Pancreas (tissue), 10 donors: ENCODE measurements at regions not wholly inside any gene's neighbourhood (a gene's known extent, or its start where the extent isn't known, plus 50 kb on each side); places are given as distances from the start of the nearest gene placed in this dataset.

Experiments used
- ATAC-seq, 4 donors: fragments of 200-7000 bp; cut with Tn5 transposase; one replicate each; pipeline versions ENCODE4 v1.8.0 to v1.9.1; 2020; ENCODE audit warnings: mild to moderate bottlenecking in 4 of 4, moderate library complexity in 4 of 4
- DNase-seq, 6 donors: peaks; one replicate each; pipeline ENCODE4 v3.0.0-alpha.2; 2020
- FAIRE-seq: peaks from 2 replicates; lab custom pipeline; 2012; peaks lifted over from hg19 to GRCh38; lab: Jason Lieb, UNC
- H3K27ac ChIP-seq, 4 donors: fragments of 200-600 bp; sonication (generic); 1 replicate in 3 of 4; 2 replicates in 1 of 4; pipeline versions ENCODE4 v1.5.0 to v1.8.0; 2020
- H3K27me3 ChIP-seq, 4 donors: fragments of 200-600 bp; one replicate each; pipeline ENCODE4 v1.8.0; 2021
- H3K36me3 ChIP-seq, 3 donors: fragments of 200-600 bp; sonication (generic) in 1 of 3; one replicate each; pipeline versions ENCODE4 v1.5.0 to v1.8.0; 2020 to 2021
- H3K4me1 ChIP-seq, 3 donors: fragments of 200-600 bp; one replicate each; pipeline ENCODE4 v1.8.0; 2021
- H3K4me3 ChIP-seq, 4 donors: fragments of 200-600 bp; sonication (generic) in 2 of 4; one replicate each; pipeline versions ENCODE4 v1.5.0 to v1.8.0; 2020 to 2021
- H3K9me3 ChIP-seq, 4 donors: fragments of 200-600 bp; one replicate each; pipeline ENCODE4 v1.8.0; 2021
- WGBS, 2 donors: extraction: QIAGEN DNeasy Blood & Tissue Kit; methylation state at CpG; one replicate each; pipeline ENCODE4 v1.1.7; 2013; 5-methylcytosine and 5-hydroxymethylcytosine counted together
- intact Hi-C, 3 donors: fragments of 100-400 bp; cut with DNase I; formaldehyde crosslinking; loops; one replicate each; pipeline versions ENCODE4 v1.11.1 to v1.14.2; 2022
- TF ChIP-seq, protein P1 (sequence below), 4 donors: fragments of 200-600 bp; sonication (generic) in 3 of 4; IDR thresholded peaks; one replicate each; pipeline versions ENCODE4 v1.5.0 to v1.8.0; 2021; ENCODE audit warnings: antibody characterized with exemption in 4 of 4
- donor health status: healthy with polysubstance abuse.
- donor health status: DM: no; HTN: no; CAD: no; lungs with moderate emphysema.
- donor health status: DM: no; HTN: no; CAD: no.
- donor health status: control.
- donor health status: control.
- donor health status: Bipolar disorder and iron deficiency.
- donor health status: DM: yes; HTN: yes; CAD: no.
- donor health status: DM: no; HTN: no; CAD: no.
- donor health status: DM: no; HTN: no; CAD: no.
- donor health status: DM: yes; HTN: yes; CAD: no.

DNA sequence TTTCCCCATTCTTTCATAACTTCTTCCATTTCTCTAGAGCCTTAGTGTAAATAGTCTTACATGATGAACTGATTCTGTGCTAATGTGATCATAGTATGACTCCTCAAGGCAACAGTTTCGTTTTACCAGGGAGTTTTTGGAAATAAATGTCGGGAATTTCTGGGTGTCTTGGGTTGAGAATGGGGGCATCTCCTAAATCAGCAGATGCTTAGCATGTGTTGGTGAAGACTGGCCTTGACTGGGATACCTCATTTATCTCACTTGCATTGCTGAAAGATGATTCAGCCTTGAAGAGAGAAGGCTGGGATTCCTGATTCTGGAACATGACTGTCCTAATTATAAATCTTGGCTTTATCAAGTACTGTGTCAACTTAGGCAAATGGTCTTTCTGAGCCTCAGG lies 115.7 kb upstream of the C11orf87 start:
- intact Hi-C loops = no loop called here
- FAIRE-seq (no peak), ATAC-seq (no peak), DNase-seq (no peak)
- 37 to 60% methylated on average over 2 of the region's 2 CpGs for WGBS, 2 donors
- H3K36me3 ChIP-seq = no peaks in the 10 kb centered on the region
- no peaks in the 10 kb centered on the region for H3K27me3 ChIP-seq
- no peaks in the 10 kb centered on the region for H3K9me3 ChIP-seq
- TF ChIP-seq, protein P1, sequence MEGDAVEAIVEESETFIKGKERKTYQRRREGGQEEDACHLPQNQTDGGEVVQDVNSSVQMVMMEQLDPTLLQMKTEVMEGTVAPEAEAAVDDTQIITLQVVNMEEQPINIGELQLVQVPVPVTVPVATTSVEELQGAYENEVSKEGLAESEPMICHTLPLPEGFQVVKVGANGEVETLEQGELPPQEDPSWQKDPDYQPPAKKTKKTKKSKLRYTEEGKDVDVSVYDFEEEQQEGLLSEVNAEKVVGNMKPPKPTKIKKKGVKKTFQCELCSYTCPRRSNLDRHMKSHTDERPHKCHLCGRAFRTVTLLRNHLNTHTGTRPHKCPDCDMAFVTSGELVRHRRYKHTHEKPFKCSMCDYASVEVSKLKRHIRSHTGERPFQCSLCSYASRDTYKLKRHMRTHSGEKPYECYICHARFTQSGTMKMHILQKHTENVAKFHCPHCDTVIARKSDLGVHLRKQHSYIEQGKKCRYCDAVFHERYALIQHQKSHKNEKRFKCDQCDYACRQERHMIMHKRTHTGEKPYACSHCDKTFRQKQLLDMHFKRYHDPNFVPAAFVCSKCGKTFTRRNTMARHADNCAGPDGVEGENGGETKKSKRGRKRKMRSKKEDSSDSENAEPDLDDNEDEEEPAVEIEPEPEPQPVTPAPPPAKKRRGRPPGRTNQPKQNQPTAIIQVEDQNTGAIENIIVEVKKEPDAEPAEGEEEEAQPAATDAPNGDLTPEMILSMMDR (IDR thresholded peaks at IDR 0.05) = no peak
- H3K4me1 ChIP-seq = no peaks in the 10 kb centered on the region
- no peak overlapping the region for H3K4me3 ChIP-seq
- no peak overlapping the region for H3K27ac ChIP-seq

- H3K36me3 ChIP-seq = no peaks in the 10 kb centered on the region
- no peak overlapping the region for H3K27ac ChIP-seq
- intact Hi-C loops = no loop called here
- 56 to 70% methylated on average over 3 of the region's 3 CpGs for WGBS, 2 donors
- no peak for FAIRE-seq
- TF ChIP-seq, protein P1 (IDR thresholded peaks at IDR 0.05) = no peak
- no peaks in the 10 kb centered on the region for H3K4me1 ChIP-seq
- DNase-seq = no peak
- no peaks in the 10 kb centered on the region for H3K9me3 ChIP-seq
- no peak for ATAC-seq
- no peak overlapping the region for H3K4me3 ChIP-seq
- H3K27me3 ChIP-seq = no peaks in the 10 kb centered on the region
Observed at GRCh38 chr11:109307366-109307765, 114.6 kb upstream of the C11orf87 start.

DNA sequence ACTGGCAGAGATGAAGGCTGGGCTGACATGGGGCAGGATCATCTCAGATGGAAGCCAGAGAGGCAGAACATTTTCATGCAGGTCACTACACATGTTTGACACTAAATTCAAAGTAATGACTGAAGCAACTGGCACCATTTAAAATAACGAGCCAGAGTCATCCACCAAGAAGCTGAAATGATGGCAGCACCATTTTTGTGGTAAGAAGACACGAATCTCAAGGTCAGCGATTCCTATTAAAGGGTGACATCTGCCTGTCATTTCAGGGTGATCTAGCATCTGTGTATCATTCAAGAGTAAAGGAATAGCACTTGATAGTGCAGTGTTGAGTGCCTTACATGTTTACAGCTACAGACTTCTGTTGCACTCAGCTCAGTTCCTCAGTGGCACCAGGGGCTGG lies 113.4 kb upstream of the C11orf87 start:
- H3K4me1 ChIP-seq = no peaks in the 10 kb centered on the region
- no peaks in the 10 kb centered on the region for H3K9me3 ChIP-seq
- no peaks in the 10 kb centered on the region for H3K36me3 ChIP-seq
- ATAC-seq = no peak
- no peak overlapping the region for H3K4me3 ChIP-seq
- no peak overlapping the region for H3K27ac ChIP-seq
- FAIRE-seq = no peak
- TF ChIP-seq, protein P1 (IDR thresholded peaks at IDR 0.05) = no peak
- no peak for DNase-seq
- no peaks in the 10 kb centered on the region for H3K27me3 ChIP-seq
- intact Hi-C loops = no loop called here
- 52 to 55% methylated on average over 3 of the region's 3 CpGs for WGBS, 2 donors

GRCh38 chr11:109309153-109309552 lies 112.8 kb upstream of the C11orf87 start:
- Histone ChIP-seq H3K36me3 (no peaks in the 10 kb centered on the region), H3K9me3 (no peaks in the 10 kb centered on the region), H3K27me3 (no peaks in the 10 kb centered on the region), H3K4me3 (no peak overlapping the region), H3K4me1 (no peaks in the 10 kb centered on the region), H3K27ac (no peak overlapping the region)
- 44 to 65% methylated on average over 1 of the region's 1 CpG for WGBS, 2 donors
- ATAC-seq (no peak), DNase-seq (no peak), FAIRE-seq (no peak)
- TF ChIP-seq, protein P1 (IDR thresholded peaks at IDR 0.05) = no peak
- intact Hi-C loops = no loop called here

DNA sequence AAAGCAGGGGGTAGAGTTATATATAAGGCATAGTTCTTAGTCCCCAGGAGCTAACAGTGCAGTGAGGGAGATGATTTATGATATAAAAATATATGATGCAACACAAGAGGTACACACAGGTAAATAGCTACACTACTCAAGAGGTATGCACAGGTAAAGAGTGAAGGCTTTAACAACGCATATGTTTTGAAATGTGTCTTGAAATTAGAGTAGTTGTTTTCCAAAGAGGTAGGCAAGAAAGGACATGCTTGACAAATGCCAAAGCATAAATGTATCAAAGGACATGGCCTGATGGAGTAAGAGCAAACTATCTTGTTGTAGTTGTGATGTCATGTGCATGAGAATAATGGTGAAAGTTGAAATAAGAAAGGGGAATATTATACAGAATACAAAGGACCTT lies 104.3 kb upstream of the C11orf87 start:
- H3K27ac ChIP-seq = no peak overlapping the region
- H3K4me3 ChIP-seq = no peak overlapping the region
- TF ChIP-seq, protein P1 (IDR thresholded peaks at IDR 0.05) = no peak
- intact Hi-C loops = no loop called here
- no peak for DNase-seq
- 59 to 68% methylated on average over 1 of the region's 1 CpG for WGBS, 2 donors
- H3K27me3 ChIP-seq = no peaks in the 10 kb centered on the region
- H3K9me3 ChIP-seq = no peaks in the 10 kb centered on the region
- no peak for ATAC-seq
- FAIRE-seq = no peak
- H3K4me1 ChIP-seq = no peaks in the 10 kb centered on the region
- H3K36me3 ChIP-seq = no peaks in the 10 kb centered on the region
